Fibroblast of the aortic adventitia (primary cell): ENCODE measurements at regions not wholly inside any gene's neighbourhood (a gene's known extent, or its start where the extent isn't known, plus 50 kb on each side); places are given as distances from the start of the nearest gene placed in this dataset.

Experiments
- DNase-seq: peaks from one replicate; pipeline ENCODE4 v3.0.0-alpha.2; 2010; ENCODE audit warnings: low read depth
- H3K4me3 ChIP-seq: 2 replicates; pipeline ENCODE4 v1.5.1; 2011; ENCODE audit warnings: low read depth, mild to moderate bottlenecking, control low read depth, low read length, moderate library complexity
- CTCF ChIP-seq: IDR thresholded peaks from 2 replicates; pipeline ENCODE4 v1.5.1; 2011; ENCODE audit warnings: mild to moderate bottlenecking, low read length, control low read depth, inconsistent platforms; ENCODE audit not compliant: insufficient read depth

- DNase-seq: peak; percentile 39
- TF ChIP-seq CTCF: no peak
Measured at GRCh38 chr17:71409712-71410111, 711.1 kb upstream of the SOX9 start.

GRCh38 chr17:71412803-71413202 is 708.0 kb upstream of the SOX9 start:
- peak; percentile 89 for DNase-seq
- H3K4me3 ChIP-seq: no peak overlapping the region
- no peak for TF ChIP-seq CTCF

More at GRCh38 chr17:71409712-71410111, 711.1 kb upstream of the SOX9 start:
- no peak overlapping the region for H3K4me3 ChIP-seq

GRCh38 chr17:71413935-71414334 is 706.9 kb upstream of the SOX9 start:
- no peak for DNase-seq
- H3K4me3 ChIP-seq: no peak overlapping the region
- TF ChIP-seq CTCF: no peak

- no peak for DNase-seq
- no peak for TF ChIP-seq CTCF
- no peak overlapping the region for H3K4me3 ChIP-seq
Measured at GRCh38 chr17:71417142-71417541, 703.7 kb upstream of the SOX9 start.

- TF ChIP-seq CTCF: no peak
Measured at GRCh38 chr17:71422968-71423367, 697.9 kb upstream of the SOX9 start.

GRCh38 chr17:71423871-71424546 is 696.8 kb upstream of the SOX9 start:
- no peak for DNase-seq

More at GRCh38 chr17:71422968-71423367, 697.9 kb upstream of the SOX9 start:
- no peak overlapping the region for H3K4me3 ChIP-seq
- DNase-seq: no peak

More at GRCh38 chr17:71423871-71424546, 696.8 kb upstream of the SOX9 start:
- H3K4me3 ChIP-seq: no peak overlapping the region
- no peak for TF ChIP-seq CTCF
